Prostate gland (tissue), 2 donors: ENCODE measurements at regions not wholly inside any gene's neighbourhood (a gene's known extent, or its start where the extent isn't known, plus 50 kb on each side); places are given as distances from the start of the nearest gene placed in this dataset.

ENCODE experiments used
- POLR2A ChIP-seq: fragments of 450-650 bp; IDR thresholded peaks from one replicate; pipeline ENCODE4 v1.6.1; 2016; ENCODE audit warnings: antibody characterized with exemption, mild to moderate bottlenecking
- TF ChIP-seq, protein P1 (sequence below), 4 experiments: fragments of 200-600 bp in 2 of 4; fragments of 450-650 bp in 2 of 4; sonication (generic) in 2 of 4; IDR thresholded peaks; 1 replicate in 3 of 4; 2 replicates in 1 of 4; pipeline ENCODE4 v1.5.1; 2016 to 2019; ENCODE audit warnings: antibody characterized with exemption in 4 of 4, mild to moderate bottlenecking in 2 of 4, moderate library complexity in 2 of 4

- TF ChIP-seq, protein P1, sequence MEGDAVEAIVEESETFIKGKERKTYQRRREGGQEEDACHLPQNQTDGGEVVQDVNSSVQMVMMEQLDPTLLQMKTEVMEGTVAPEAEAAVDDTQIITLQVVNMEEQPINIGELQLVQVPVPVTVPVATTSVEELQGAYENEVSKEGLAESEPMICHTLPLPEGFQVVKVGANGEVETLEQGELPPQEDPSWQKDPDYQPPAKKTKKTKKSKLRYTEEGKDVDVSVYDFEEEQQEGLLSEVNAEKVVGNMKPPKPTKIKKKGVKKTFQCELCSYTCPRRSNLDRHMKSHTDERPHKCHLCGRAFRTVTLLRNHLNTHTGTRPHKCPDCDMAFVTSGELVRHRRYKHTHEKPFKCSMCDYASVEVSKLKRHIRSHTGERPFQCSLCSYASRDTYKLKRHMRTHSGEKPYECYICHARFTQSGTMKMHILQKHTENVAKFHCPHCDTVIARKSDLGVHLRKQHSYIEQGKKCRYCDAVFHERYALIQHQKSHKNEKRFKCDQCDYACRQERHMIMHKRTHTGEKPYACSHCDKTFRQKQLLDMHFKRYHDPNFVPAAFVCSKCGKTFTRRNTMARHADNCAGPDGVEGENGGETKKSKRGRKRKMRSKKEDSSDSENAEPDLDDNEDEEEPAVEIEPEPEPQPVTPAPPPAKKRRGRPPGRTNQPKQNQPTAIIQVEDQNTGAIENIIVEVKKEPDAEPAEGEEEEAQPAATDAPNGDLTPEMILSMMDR (IDR thresholded peaks at IDR 0.05) = no peak
- TF ChIP-seq POLR2A = no peak
Observed at GRCh38 chrX:143435916-143436315, 81.4 kb downstream of the SPANXN3 start.
